Effector CD8-positive, alpha-beta T cell (primary cell): ENCODE measurements at regions not wholly inside any gene's neighbourhood (a gene's known extent, or its start where the extent isn't known, plus 50 kb on each side); places are given as distances from the start of the nearest gene placed in this dataset.
"Not testable (repeated sequence)": the region's sequence is repeated elsewhere in the genome, so short reads cannot be mapped to it uniquely, and the experiment has no call there.

ENCODE experiments used
- DNase-seq: peaks from one replicate; lab custom pipeline; 2025; lab: John Stamatoyannopoulos, UW

GRCh38 chr14:85058150-85058549 is 471.8 kb upstream of the FLRT2 start:
- no peak for DNase-seq

- no peak for DNase-seq
Observed at GRCh38 chr14:85060121-85060520, 469.8 kb upstream of the FLRT2 start.

- DNase-seq, result no peak
Observed at GRCh38 chr14:85061256-85061655, 468.7 kb upstream of the FLRT2 start.

- DNase-seq, result no peak
Observed at GRCh38 chr14:85063747-85064146, 466.2 kb upstream of the FLRT2 start.

- DNase-seq, result no peak
Observed at GRCh38 chr14:85071447-85071846, 458.5 kb upstream of the FLRT2 start.

GRCh38 chr14:85074955-85075354 is 455.0 kb upstream of the FLRT2 start:
- no peak for DNase-seq

- no peak for DNase-seq
Observed at GRCh38 chr14:85075694-85076476, 454.1 kb upstream of the FLRT2 start.

GRCh38 chr14:85077716-85078115 is 452.2 kb upstream of the FLRT2 start:
- DNase-seq, result not testable (repeated sequence)

GRCh38 chr14:85079842-85080730 is 449.9 kb upstream of the FLRT2 start:
- no peak for DNase-seq

- DNase-seq, result no peak
Observed at GRCh38 chr14:85084344-85084743, 445.6 kb upstream of the FLRT2 start.

- DNase-seq, result no peak
Observed at GRCh38 chr14:85085981-85086380, 444.0 kb upstream of the FLRT2 start.

GRCh38 chr14:85087201-85087600 is 442.7 kb upstream of the FLRT2 start:
- DNase-seq, result no peak

GRCh38 chr14:85088192-85088591 is 441.8 kb upstream of the FLRT2 start:
- DNase-seq, result no peak

- no peak for DNase-seq
Observed at GRCh38 chr14:85090681-85091080, 439.3 kb upstream of the FLRT2 start.

- DNase-seq, result no peak
Observed at GRCh38 chr14:85093631-85094330, 436.2 kb upstream of the FLRT2 start.

GRCh38 chr14:85102591-85102990 is 427.4 kb upstream of the FLRT2 start:
- no peak for DNase-seq

- no peak for DNase-seq
Observed at GRCh38 chr14:85106506-85106905, 423.4 kb upstream of the FLRT2 start.

- no peak for DNase-seq
Observed at GRCh38 chr14:85112762-85113161, 417.2 kb upstream of the FLRT2 start.

- no peak for DNase-seq
Observed at GRCh38 chr14:85115921-85116320, 414.0 kb upstream of the FLRT2 start.

- DNase-seq, result no peak
Observed at GRCh38 chr14:85118274-85118673, 411.7 kb upstream of the FLRT2 start.

GRCh38 chr14:85122690-85123089 is 407.3 kb upstream of the FLRT2 start:
- no peak for DNase-seq

- no peak for DNase-seq
Observed at GRCh38 chr14:85123755-85124154, 406.2 kb upstream of the FLRT2 start.
